ENCODE measurements at regions not wholly inside any gene's neighbourhood (a gene's known extent, or its start where the extent isn't known, plus 50 kb on each side); places are given as distances from the start of the nearest gene placed in this dataset.

- TF ChIP-seq CTCF (IDR thresholded peaks at IDR 0.05) (no peak), POLR2A (IDR thresholded peaks at IDR 0.05) (no peak), POLR2AphosphoS5 (IDR thresholded peaks at IDR 0.05) (no peak), EP300 (IDR thresholded peaks at IDR 0.05) (no peak)
Observed at GRCh38 chr5:10867389-10868303, 106.6 kb upstream of the DAP start.
